Stimulated activated CD4-positive, alpha-beta T cell treated with anti-CD3 and anti-CD28 coated beads, Interleukin-1b, Interleukin-23, amount 100 ng/mL, for 4 hours (primary cell): ENCODE measurements at regions not wholly inside any gene's neighbourhood (a gene's known extent, or its start where the extent isn't known, plus 50 kb on each side); places are given as distances from the start of the nearest gene placed in this dataset.
"Not testable (repeated sequence)": the region's sequence is repeated elsewhere in the genome, so short reads cannot be mapped to it uniquely, and the experiment has no call there.

ENCODE experiments used
- DNase-seq, 2 donors: peaks; one replicate each; pipeline ENCODE4 v3.0.0-alpha.2; 2020; ENCODE audit warnings: low read depth in 2 of 2

GRCh38 chr4:54574500-54574899 lies 83.3 kb upstream of the KIT start:
- DNase-seq: no peak

GRCh38 chr4:54575919-54576318 lies 81.8 kb upstream of the KIT start:
- DNase-seq: no peak

GRCh38 chr4:54581807-54582206 lies 76.0 kb upstream of the KIT start:
- no peak for DNase-seq

GRCh38 chr4:54585321-54586000 lies 72.3 kb upstream of the KIT start:
- DNase-seq: no peak

- no peak for DNase-seq
Observed at GRCh38 chr4:54586320-54586955, 71.3 kb upstream of the KIT start.

GRCh38 chr4:54587107-54587891 lies 70.5 kb upstream of the KIT start:
- DNase-seq: no peak

- no peak for DNase-seq
Observed at GRCh38 chr4:54588404-54588803, 69.4 kb upstream of the KIT start.

- DNase-seq: no peak
Observed at GRCh38 chr4:54589586-54589985, 68.2 kb upstream of the KIT start.

GRCh38 chr4:54593795-54594322 lies 63.9 kb upstream of the KIT start:
- no peak for DNase-seq

- DNase-seq: no peak
Observed at GRCh38 chr4:54596201-54596600, 61.6 kb upstream of the KIT start.

- DNase-seq: not testable (repeated sequence)
Observed at GRCh38 chr4:54597678-54598077, 60.1 kb upstream of the KIT start.

- DNase-seq: not testable (repeated sequence)
Observed at GRCh38 chr4:54602175-54602574, 55.6 kb upstream of the KIT start.

GRCh38 chr4:54607067-54607466 lies 50.7 kb upstream of the KIT start:
- no peak for DNase-seq

- no peak for DNase-seq
Observed at GRCh38 chr4:54607521-54607920, 50.2 kb upstream of the KIT start.
